ENCODE measurements at regions not wholly inside any gene's neighbourhood (a gene's known extent, or its start where the extent isn't known, plus 50 kb on each side); places are given as distances from the start of the nearest gene placed in this dataset.

DNA sequence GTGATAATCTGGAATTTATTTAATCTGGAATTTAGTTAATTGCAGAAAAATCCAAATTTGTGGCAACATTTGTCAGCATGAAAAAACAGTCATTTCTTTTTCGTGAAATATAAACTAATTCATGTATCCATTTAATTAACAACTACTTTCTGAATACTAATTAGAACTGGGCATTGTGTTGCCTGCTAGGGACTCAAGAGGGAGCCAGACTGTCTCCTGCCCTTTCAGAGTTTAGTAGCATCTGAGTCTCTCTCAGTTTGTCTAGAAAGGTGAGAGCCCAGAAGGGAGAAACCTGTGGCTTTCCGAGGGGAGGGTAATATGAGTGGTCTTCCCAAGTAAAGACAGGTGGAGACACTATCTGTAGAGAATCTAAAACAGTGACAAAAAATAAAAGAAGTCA, 210.9 kb upstream of the HDDC2 start:
- Histone ChIP-seq H3K9me3 (ENCODE audit: control extremely low read depth in 1 of 3, control insufficient read depth in 2 of 3, insufficient read depth in 1 of 3, low read length in 2 of 3) (peaks cover 0 to 1% (median 0%) of the 10 kb centered on the region in 3 donors), H3K4me3 (ENCODE audit: control extremely low read depth in 1 of 5, extremely low read depth in 1 of 5, insufficient read depth in 1 of 5, low read depth in 2 of 5, low read length in 4 of 5) (no peak overlapping the region), H4K20me1 (ENCODE audit: control insufficient read depth, insufficient read depth, low read length, poor library complexity, severe bottlenecking) (no peaks in the 10 kb centered on the region), H3K27me3 (replicated peaks in 1 of 4; ENCODE audit: control extremely low read depth in 1 of 4, control insufficient read depth in 3 of 4, insufficient read depth in 4 of 4, low read length in 3 of 4) (peaks cover 0 to 5% (median 0%) of the 10 kb centered on the region in 4 experiments), H3K9ac (ENCODE audit: low read length) (no peak overlapping the region), H3K27ac (ENCODE audit: low read length in 2 of 2) (no peak overlapping the region), H3K79me2 (ENCODE audit: control insufficient read depth, insufficient read depth, low read length) (no peaks in the 10 kb centered on the region), H3K4me2 (replicated peaks; ENCODE audit: low read depth, low read length, poor library complexity, severe bottlenecking) (no peak overlapping the region), H2AFZ (ENCODE audit: insufficient read depth, low read depth, low read length, poor library complexity, severe bottlenecking) (no peak overlapping the region), H3K36me3 (replicated peaks in 1 of 2; ENCODE audit: control extremely low read depth in 1 of 2, control insufficient read depth in 1 of 2, extremely low read depth in 1 of 2, insufficient read depth in 2 of 2, low read length in 1 of 2) (no peaks in the 10 kb centered on the region), H3K4me1 (ENCODE audit: control insufficient read depth in 2 of 2, insufficient read depth in 2 of 2, low read length in 2 of 2) (no peaks in the 10 kb centered on the region)
- POLR2A ChIA-PET = no interaction called here
- intact Hi-C loops (cut with micrococcal nuclease) = no loop called here
- WGBS (ENCODE audit: insufficient coverage) = no CpG with 5 or more reads among the region's 2 CpGs
- CTCF ChIA-PET = no interaction called here
- Mint-ChIP-seq H3K4me3 (no peak overlapping the region), H3K9me3 (ENCODE audit: insufficient read depth) (peaks cover 4% of the 10 kb centered on the region), H3K4me1 (no peaks in the 10 kb centered on the region), H3K27ac (no peak overlapping the region), H3K27me3 (peaks cover 10% of the 10 kb centered on the region)
- ATAC-seq (ENCODE audit: low read depth) (no peak), DNase-seq (no peak)
- TF ChIP-seq, protein P1, sequence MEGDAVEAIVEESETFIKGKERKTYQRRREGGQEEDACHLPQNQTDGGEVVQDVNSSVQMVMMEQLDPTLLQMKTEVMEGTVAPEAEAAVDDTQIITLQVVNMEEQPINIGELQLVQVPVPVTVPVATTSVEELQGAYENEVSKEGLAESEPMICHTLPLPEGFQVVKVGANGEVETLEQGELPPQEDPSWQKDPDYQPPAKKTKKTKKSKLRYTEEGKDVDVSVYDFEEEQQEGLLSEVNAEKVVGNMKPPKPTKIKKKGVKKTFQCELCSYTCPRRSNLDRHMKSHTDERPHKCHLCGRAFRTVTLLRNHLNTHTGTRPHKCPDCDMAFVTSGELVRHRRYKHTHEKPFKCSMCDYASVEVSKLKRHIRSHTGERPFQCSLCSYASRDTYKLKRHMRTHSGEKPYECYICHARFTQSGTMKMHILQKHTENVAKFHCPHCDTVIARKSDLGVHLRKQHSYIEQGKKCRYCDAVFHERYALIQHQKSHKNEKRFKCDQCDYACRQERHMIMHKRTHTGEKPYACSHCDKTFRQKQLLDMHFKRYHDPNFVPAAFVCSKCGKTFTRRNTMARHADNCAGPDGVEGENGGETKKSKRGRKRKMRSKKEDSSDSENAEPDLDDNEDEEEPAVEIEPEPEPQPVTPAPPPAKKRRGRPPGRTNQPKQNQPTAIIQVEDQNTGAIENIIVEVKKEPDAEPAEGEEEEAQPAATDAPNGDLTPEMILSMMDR (IDR thresholded peaks at IDR 0.05) = no peak
- no peak for TF ChIP-seq EZH2 (IDR thresholded peaks at IDR 0.05; ENCODE audit: borderline replicate concordance, insufficient read depth, low read depth, low read length, poor library complexity, severe bottlenecking)

DNA sequence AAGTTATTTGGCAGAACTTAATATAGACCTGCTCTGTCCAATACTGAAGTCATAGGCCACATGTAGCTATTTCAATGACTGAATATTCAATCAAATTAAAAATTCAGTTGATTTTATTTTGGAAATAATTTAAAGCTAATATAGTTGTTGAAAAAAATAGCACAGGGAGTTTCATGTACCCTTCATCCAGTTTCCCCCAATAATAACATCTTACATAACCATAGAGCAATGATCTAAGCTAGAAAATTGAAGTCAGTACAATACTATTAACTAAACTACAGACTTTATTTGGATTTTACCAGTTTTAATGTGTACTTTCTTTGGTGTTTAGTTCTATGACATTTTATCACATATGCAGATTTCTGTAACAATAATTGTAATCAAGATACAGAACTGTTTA, 212.2 kb upstream of the HDDC2 start:
- intact Hi-C loops (cut with micrococcal nuclease) = no loop called here
- Histone ChIP-seq H3K36me3 (replicated peaks in 1 of 2; ENCODE audit: control extremely low read depth in 1 of 2, control insufficient read depth in 1 of 2, extremely low read depth in 1 of 2, insufficient read depth in 2 of 2, low read length in 1 of 2) (no peaks in the 10 kb centered on the region), H3K27me3 (replicated peaks in 1 of 4; ENCODE audit: control extremely low read depth in 1 of 4, control insufficient read depth in 3 of 4, insufficient read depth in 4 of 4, low read length in 3 of 4) (peaks cover 0 to 5% (median 0%) of the 10 kb centered on the region in 4 experiments), H2AFZ (ENCODE audit: insufficient read depth, low read depth, low read length, poor library complexity, severe bottlenecking) (no peak overlapping the region), H3K27ac (ENCODE audit: low read length in 2 of 2) (no peak overlapping the region), H3K4me3 (ENCODE audit: control extremely low read depth in 1 of 5, extremely low read depth in 1 of 5, insufficient read depth in 1 of 5, low read depth in 2 of 5, low read length in 4 of 5) (no peak overlapping the region), H3K9ac (ENCODE audit: low read length) (no peak overlapping the region), H3K4me2 (replicated peaks; ENCODE audit: low read depth, low read length, poor library complexity, severe bottlenecking) (no peak overlapping the region), H3K4me1 (ENCODE audit: control insufficient read depth in 2 of 2, insufficient read depth in 2 of 2, low read length in 2 of 2) (no peaks in the 10 kb centered on the region), H4K20me1 (ENCODE audit: control insufficient read depth, insufficient read depth, low read length, poor library complexity, severe bottlenecking) (no peaks in the 10 kb centered on the region), H3K79me2 (ENCODE audit: control insufficient read depth, insufficient read depth, low read length) (no peaks in the 10 kb centered on the region), H3K9me3 (ENCODE audit: control extremely low read depth in 1 of 3, control insufficient read depth in 2 of 3, insufficient read depth in 1 of 3, low read length in 2 of 3) (peaks cover 0 to 1% (median 0%) of the 10 kb centered on the region in 3 donors)
- no peak overlapping the region for H3K4me3 Mint-ChIP-seq
- CTCF ChIA-PET = no interaction called here
- ATAC-seq (ENCODE audit: low read depth) (no peak), DNase-seq (no peak)
- H3K9me3 Mint-ChIP-seq (ENCODE audit: insufficient read depth) = peaks cover 4% of the 10 kb centered on the region
- POLR2A ChIA-PET = no interaction called here
- H3K27me3 Mint-ChIP-seq = peaks cover 15% of the 10 kb centered on the region
- TF ChIP-seq EZH2 (IDR thresholded peaks at IDR 0.05; ENCODE audit: borderline replicate concordance, insufficient read depth, low read depth, low read length, poor library complexity, severe bottlenecking) = no peak
- TF ChIP-seq, protein P1 (IDR thresholded peaks at IDR 0.05) = no peak
- no peak overlapping the region for H3K27ac Mint-ChIP-seq
- no peaks in the 10 kb centered on the region for H3K4me1 Mint-ChIP-seq
